Activated naive CD4-positive, alpha-beta T cell treated with anti-CD3 and anti-CD28 coated beads, Interleukin-2, amount 10 ng/mL, durations not matched to agents 7 days and 5 days (primary cell): ENCODE measurements at regions not wholly inside any gene's neighbourhood (a gene's known extent, or its start where the extent isn't known, plus 50 kb on each side); places are given as distances from the start of the nearest gene placed in this dataset.

ENCODE experiments used
- CTCF ChIA-PET: fragments of 350-600 bp; sonication (Branson Sonifier 250); formaldehyde crosslinking; loops from one replicate; lab custom pipeline; 2021; ENCODE audit warnings: antibody characterized with exemption; lab: Charles Lee
- DNase-seq: peaks from one replicate; pipeline ENCODE4 v3.0.0-alpha.2; 2020
- H3K27ac Mint-ChIP-seq: one replicate; pipeline ENCODE4 v1.8.0; 2021; ENCODE audit warnings: mild to moderate bottlenecking, moderate library complexity, mixed read lengths
- H3K27me3 Mint-ChIP-seq: one replicate; pipeline ENCODE4 v1.8.0; 2021; ENCODE audit warnings: mild to moderate bottlenecking, mixed read lengths
- H3K36me3 Mint-ChIP-seq: one replicate; pipeline ENCODE4 v1.8.0; 2021; ENCODE audit warnings: mixed read lengths
- H3K4me1 Mint-ChIP-seq: one replicate; pipeline ENCODE4 v1.8.0; 2021; ENCODE audit warnings: mixed read lengths
- H3K4me3 Mint-ChIP-seq: one replicate; pipeline ENCODE4 v1.8.0; 2021; ENCODE audit warnings: mild to moderate bottlenecking, moderate library complexity, mixed read lengths
- H3K9me3 Mint-ChIP-seq: one replicate; pipeline ENCODE4 v1.8.0; 2021; ENCODE audit warnings: mixed read lengths

DNA sequence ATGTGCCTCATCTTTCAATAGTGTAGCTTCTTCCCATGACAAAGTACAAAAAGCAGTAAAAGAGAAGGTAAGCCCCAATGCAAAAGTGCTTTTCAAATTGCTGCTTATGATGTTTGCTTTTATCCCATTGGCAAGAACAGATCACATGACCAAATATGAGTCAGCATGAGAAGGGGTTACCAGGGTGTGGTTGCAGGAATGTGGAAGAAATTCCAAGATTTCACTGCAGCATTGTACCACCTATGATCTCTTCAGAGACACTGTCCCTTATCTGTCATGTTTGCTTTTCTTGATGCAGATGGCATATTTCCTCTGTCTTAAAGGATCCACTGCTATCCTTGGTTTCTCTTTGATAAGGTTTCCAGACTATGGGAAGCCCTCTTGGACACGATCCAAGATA is 1006.9 kb upstream of the PRMT6 start:
- DNase-seq = no peak

DNA sequence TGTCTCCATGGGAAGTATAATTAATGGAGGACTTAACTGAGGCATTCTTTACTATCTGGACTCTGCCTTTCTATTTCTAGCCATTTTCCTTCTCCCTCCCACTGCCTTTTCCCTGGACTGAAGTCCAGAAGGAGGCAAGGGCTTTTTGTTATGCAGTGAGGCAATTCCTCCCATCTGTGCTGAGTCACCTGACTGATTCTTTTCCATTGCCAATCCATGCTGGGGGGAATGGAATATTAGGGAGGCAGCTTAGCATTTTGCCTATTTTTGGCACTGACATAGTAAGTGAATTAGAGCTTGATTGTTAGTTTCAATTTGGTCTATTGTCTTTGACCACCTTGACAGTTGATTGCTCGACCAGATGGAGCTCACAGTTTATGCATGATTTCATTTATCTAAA is 1000.6 kb upstream of the PRMT6 start:
- Mint-ChIP-seq H3K4me3 (no peak overlapping the region), H3K9me3 (peaks cover 8% of the 10 kb centered on the region), H3K36me3 (no peaks in the 10 kb centered on the region), H3K27me3 (no peaks in the 10 kb centered on the region), H3K27ac (no peak overlapping the region), H3K4me1 (no peaks in the 10 kb centered on the region)
- no peak for DNase-seq
- CTCF ChIA-PET = no interaction called here

More for the DNA sequence above, 1006.9 kb upstream of the PRMT6 start:
- Mint-ChIP-seq H3K27me3 (no peaks in the 10 kb centered on the region), H3K36me3 (no peaks in the 10 kb centered on the region), H3K9me3 (peaks cover 13% of the 10 kb centered on the region), H3K4me3 (no peak overlapping the region), H3K27ac (no peak overlapping the region), H3K4me1 (no peaks in the 10 kb centered on the region)
- CTCF ChIA-PET = no interaction called here

DNA sequence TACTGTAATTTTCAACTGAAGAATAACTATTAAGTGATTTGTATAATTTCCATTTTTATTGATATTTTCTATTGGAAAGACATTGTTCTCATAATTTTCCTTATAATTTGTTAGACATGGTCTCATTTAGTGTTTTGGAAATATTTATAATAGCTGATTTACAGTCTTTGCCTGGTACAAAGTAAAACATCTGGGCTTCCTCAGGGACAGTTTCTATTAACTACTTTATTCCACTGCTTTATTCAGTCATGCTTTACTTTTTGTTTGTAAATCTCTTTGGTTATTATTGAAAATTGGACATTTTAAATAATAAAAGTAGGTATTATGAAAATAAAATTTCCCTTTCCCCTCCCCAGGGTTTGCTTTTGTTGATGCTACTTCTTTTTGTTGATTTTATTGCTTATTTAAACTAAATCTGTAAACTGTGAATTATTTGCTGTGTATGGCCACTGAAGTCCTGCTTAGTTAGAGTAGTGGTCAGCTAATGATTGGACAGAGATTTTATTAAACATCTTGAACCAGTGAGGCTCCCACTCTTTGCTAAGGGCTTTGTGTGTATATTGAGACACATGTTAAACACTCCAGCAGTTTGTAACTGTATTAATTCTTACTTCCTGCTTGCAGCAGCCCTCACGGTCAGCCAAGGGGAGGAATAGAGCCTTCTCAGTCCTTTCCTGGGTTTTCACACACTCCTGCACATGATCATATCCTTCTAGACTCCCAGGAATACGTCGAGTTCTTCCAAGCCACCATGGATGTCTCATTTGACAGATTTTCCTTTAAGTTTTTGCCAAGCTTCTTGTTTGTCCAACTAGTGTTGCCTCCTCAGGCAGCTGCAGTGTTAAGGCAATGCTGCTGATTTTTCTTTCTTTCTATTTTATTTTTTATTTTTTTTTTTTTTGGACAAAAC is 994.6 kb upstream of the PRMT6 start:
- no peaks in the 10 kb centered on the region for H3K36me3 Mint-ChIP-seq
- DNase-seq = no peak
- CTCF ChIA-PET = no interaction called here
- H3K27me3 Mint-ChIP-seq = no peaks in the 10 kb centered on the region
- no peaks in the 10 kb centered on the region for H3K4me1 Mint-ChIP-seq
- H3K9me3 Mint-ChIP-seq = peaks cover 1% of the 10 kb centered on the region
- H3K27ac Mint-ChIP-seq = no peak overlapping the region
- H3K4me3 Mint-ChIP-seq = no peak overlapping the region

DNA sequence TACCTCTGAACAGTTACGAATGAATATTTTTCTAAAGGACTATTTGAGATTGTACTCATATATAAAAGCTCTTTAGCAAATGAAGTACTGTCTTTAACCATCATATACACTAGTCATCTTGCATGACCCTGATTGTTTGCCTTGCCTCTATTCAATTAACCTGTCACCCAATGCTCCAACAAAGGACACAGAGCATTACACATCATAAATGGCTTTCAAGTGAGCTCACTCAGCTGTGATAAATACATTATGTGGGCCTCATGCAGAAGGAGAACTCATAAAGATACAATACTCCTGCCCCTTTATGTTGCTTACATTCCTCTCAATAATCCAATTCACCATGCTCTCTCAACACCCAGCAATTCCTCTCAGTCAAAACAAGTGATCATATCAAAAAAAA is 993.0 kb upstream of the PRMT6 start:
- Mint-ChIP-seq H3K9me3 (peaks cover 1% of the 10 kb centered on the region), H3K36me3 (no peaks in the 10 kb centered on the region), H3K27me3 (no peaks in the 10 kb centered on the region), H3K4me1 (no peaks in the 10 kb centered on the region), H3K4me3 (no peak overlapping the region), H3K27ac (no peak overlapping the region)
- DNase-seq = no peak
- CTCF ChIA-PET = no interaction called here

DNA sequence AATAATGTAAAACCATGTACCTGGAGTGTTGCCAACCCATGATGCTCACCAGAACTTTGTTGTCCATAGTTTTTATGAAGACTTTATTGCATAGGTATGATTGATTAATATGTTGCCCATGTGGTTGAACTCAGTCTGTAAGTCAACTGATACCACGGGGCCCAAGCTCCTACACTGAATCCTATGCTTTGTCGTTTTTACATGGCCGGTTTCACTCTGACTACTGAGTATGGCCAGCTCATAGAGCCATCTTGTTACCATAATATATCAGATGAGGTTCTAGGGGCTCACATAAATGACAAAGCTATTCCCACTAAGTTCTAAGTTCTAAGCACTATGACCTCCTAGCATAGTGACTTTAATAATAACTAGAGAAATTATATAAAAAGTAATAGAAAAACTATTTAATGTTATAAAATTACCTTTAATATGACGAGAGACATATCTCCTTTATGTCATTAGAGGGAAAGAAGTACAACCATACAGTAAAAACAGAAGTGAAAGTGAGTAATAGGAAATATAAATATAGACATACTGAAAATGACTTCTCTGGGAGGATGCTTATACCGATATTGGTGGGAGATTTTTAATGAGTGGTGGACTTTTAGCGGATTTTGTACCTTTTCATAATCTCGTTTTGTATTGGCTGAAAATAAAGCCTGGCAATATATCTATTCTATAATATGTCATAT is 983.4 kb upstream of the PRMT6 start:
- Mint-ChIP-seq H3K4me1 (no peaks in the 10 kb centered on the region), H3K9me3 (peaks cover 2% of the 10 kb centered on the region), H3K4me3 (no peak overlapping the region), H3K27me3 (no peaks in the 10 kb centered on the region), H3K27ac (no peak overlapping the region), H3K36me3 (no peaks in the 10 kb centered on the region)
- CTCF ChIA-PET = no interaction called here
- DNase-seq = no peak

DNA sequence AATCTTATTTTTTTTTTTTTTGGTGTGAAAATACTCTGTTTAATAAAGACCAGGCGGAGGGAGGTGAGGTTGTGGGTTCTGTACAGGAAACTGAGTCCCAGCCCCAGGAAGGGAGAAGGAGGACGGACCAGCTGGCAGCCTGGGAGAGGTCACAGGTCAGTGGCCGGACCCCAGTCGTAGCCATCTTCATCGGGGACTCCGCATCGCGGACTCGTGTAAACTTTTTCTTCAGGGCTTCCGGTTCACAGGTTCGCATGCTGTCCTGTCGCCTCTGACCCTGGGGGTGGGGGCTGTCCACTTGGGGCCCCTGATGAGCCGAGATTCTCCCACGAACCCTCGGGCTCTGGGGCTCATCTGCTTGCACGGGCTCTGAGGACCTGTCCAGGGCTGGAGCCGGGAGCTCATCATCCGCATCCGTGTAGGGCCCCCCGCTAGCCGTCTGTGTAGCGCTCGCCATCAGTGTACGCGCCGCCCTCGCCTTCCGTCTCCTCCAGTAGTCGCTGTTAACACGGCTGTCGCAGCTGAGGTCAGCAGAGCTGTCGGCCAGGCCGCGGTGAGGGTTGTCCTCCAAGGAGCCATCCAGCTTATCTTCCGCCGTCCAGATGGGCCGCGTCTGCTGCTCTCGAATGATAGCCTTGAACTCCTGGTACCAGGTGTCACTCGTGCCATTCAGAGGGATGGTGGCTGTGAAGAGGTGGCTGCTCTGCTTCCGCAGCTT is 975.7 kb upstream of the PRMT6 start:
- DNase-seq = no peak
- no peak overlapping the region for H3K4me3 Mint-ChIP-seq
- CTCF ChIA-PET = no interaction called here
- H3K36me3 Mint-ChIP-seq = no peaks in the 10 kb centered on the region
- peaks cover 6% of the 10 kb centered on the region for H3K9me3 Mint-ChIP-seq
- no peak overlapping the region for H3K27ac Mint-ChIP-seq
- no peaks in the 10 kb centered on the region for H3K4me1 Mint-ChIP-seq
- H3K27me3 Mint-ChIP-seq = no peaks in the 10 kb centered on the region

DNA sequence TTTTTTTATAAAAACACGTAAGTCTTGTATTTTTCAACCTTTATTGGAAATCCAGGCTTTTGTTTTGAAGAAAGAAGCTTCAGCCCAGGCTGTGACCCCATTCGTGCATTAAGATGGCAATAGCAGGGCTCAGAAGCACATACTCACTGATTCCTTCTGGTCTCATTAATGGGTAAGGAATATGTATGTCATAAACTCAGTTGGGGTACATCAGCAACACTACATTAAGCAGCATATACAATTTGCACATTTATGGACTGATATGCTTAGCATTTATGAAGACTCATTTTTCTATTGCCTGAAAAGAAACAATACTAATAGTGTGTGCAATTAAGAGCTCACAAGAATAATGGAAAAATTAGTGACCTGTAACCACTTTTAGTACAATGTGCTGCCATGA is 945.4 kb upstream of the PRMT6 start:
- DNase-seq = no peak
- no peaks in the 10 kb centered on the region for H3K27me3 Mint-ChIP-seq

DNA sequence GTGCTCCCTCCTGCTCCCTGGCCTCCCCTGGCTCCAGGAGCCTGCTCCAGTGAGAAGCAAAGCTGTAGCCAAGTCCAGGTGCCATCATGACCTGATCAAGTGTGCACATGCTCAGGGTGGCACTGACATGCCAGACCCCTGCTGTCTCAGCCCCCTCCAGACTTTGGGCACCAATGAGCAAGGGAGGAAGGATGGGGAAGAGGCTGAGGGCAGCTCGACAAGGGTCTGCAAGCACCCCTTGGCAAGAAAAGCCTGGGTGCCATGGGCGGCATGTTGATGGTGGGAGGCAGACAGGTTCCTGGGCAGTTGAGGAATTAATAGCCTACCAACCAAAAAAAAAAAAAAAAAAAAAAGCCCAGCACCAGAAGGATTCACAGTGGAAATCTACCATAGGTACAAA is 942.6 kb upstream of the PRMT6 start:
- H3K9me3 Mint-ChIP-seq = peaks cover 5% of the 10 kb centered on the region
- CTCF ChIA-PET = no interaction called here
- no peak overlapping the region for H3K27ac Mint-ChIP-seq
- no peak for DNase-seq
- H3K4me3 Mint-ChIP-seq = no peak overlapping the region
- H3K27me3 Mint-ChIP-seq = no peaks in the 10 kb centered on the region
- no peaks in the 10 kb centered on the region for H3K36me3 Mint-ChIP-seq
- no peaks in the 10 kb centered on the region for H3K4me1 Mint-ChIP-seq

More for the DNA sequence above, 945.4 kb upstream of the PRMT6 start:
- Mint-ChIP-seq H3K36me3 (no peaks in the 10 kb centered on the region), H3K4me1 (no peaks in the 10 kb centered on the region), H3K9me3 (peaks cover 10% of the 10 kb centered on the region), H3K4me3 (no peak overlapping the region), H3K27ac (no peak overlapping the region)
- CTCF ChIA-PET = no interaction called here

DNA sequence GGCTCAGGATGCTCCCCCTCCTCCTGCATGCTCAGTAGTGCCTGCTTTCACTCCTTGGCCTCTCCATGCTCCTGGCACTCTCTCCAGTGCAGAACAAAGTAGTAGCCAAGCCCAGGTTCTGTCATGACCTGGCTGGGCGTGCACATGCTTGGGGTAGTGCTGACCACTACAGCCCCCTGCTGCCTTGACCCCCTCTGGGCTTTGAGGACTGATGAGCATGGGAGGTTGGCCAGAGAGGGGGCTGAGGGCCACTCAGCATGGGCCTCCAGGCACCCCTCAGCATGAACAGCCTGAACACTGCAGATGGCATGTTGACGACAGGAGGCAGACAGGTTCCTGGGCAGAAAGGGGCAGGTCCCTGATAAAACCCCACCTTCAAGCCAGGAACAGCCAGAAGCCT is 935.7 kb upstream of the PRMT6 start:
- DNase-seq = no peak
- no peaks in the 10 kb centered on the region for H3K4me1 Mint-ChIP-seq
- CTCF ChIA-PET = no interaction called here
- peaks cover 9% of the 10 kb centered on the region for H3K9me3 Mint-ChIP-seq
- H3K27ac Mint-ChIP-seq = no peak overlapping the region
- H3K27me3 Mint-ChIP-seq = no peaks in the 10 kb centered on the region
- H3K36me3 Mint-ChIP-seq = no peaks in the 10 kb centered on the region
- no peak overlapping the region for H3K4me3 Mint-ChIP-seq

DNA sequence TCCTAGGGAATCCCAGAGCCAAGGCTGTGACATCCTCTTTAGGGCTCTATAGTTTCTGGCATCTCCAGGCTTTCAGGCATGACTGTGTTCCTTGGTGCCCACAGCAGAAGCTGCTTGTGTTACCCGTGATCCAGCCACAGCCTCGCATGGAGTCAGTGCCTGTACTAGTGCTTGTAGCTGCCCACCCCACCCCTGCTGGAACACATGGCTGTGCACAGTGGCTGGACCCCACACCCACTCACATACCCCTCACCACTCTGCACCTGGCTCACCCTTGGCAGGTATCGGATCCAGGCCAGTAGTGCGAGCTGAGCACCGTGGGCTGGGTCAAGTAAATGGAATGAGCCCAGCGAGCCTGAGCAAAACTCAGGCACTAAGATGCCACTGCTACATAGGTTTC is 934.7 kb upstream of the PRMT6 start:
- H3K4me3 Mint-ChIP-seq = no peak overlapping the region
- peaks cover 12% of the 10 kb centered on the region for H3K9me3 Mint-ChIP-seq
- no peaks in the 10 kb centered on the region for H3K36me3 Mint-ChIP-seq
- H3K27me3 Mint-ChIP-seq = no peaks in the 10 kb centered on the region
- H3K27ac Mint-ChIP-seq = no peak overlapping the region
- DNase-seq = no peak
- no peaks in the 10 kb centered on the region for H3K4me1 Mint-ChIP-seq
- CTCF ChIA-PET = no interaction called here

DNA sequence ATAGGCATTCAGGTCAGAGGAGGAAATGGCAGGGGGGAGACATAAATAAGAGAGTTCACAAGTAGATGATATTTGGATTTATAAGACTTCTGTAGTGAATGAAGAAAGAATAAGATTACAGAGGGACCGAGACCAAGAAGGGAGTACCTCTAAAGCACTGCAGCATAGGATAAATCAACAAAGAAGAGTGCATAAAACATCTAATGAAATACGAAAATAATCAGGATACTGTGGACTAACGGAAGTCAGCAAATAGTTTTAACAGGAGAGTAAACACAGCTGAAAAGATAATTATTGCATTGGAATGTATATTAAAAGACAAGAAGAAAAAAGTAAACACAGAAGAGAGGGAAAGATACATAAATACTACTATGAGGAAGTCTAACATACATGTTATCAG is 921.9 kb upstream of the PRMT6 start:
- no peaks in the 10 kb centered on the region for H3K9me3 Mint-ChIP-seq
- DNase-seq = no peak
- no peaks in the 10 kb centered on the region for H3K4me1 Mint-ChIP-seq
- H3K4me3 Mint-ChIP-seq = no peak overlapping the region
- no peaks in the 10 kb centered on the region for H3K27me3 Mint-ChIP-seq
- CTCF ChIA-PET = no interaction called here
- H3K27ac Mint-ChIP-seq = no peak overlapping the region
- no peaks in the 10 kb centered on the region for H3K36me3 Mint-ChIP-seq

DNA sequence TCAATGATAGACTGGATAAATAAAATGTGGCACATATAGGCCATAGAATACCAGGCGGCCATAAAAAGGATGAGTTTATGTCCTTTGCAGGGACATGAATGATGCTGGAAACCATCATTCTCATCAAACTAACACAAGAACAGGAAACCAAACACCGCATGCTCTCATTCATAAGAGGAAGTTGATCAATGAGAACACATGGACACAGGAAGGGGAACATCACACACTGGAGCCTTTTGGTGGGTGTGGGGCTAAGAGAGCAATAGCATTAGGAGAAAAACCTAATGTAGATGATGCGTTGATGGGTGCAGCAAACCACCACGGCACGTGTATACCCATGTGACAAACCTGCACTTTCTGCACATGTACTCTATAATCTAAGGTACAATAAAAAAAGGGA is 883.4 kb upstream of the PRMT6 start:
- no peak overlapping the region for H3K4me3 Mint-ChIP-seq
- no peaks in the 10 kb centered on the region for H3K36me3 Mint-ChIP-seq
- H3K4me1 Mint-ChIP-seq = no peaks in the 10 kb centered on the region
- H3K27ac Mint-ChIP-seq = no peak overlapping the region
- CTCF ChIA-PET = no interaction called here
- no peak for DNase-seq
- H3K9me3 Mint-ChIP-seq = peaks cover 10% of the 10 kb centered on the region
- H3K27me3 Mint-ChIP-seq = no peaks in the 10 kb centered on the region

DNA sequence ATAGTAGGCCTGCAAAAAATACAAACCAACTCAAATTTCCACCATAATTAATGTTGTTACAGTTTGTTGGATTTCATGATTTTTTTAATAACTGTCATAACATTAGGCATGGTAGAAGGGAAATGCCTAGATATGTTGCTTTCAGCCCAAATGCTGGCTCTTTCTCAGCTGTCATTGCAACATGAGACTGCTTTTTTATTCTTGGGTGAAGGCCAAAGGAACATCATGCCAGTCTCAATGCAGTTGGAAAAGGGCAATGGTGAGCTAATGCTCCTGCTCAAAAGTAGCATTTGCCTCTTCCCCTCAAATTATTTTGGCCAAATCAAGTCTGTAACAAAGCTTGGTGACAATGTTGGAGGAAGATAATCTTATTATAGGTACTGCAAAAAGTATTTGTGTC is 877.7 kb upstream of the PRMT6 start:
- H3K4me3 Mint-ChIP-seq = no peak overlapping the region
- no peak overlapping the region for H3K27ac Mint-ChIP-seq
- no peaks in the 10 kb centered on the region for H3K36me3 Mint-ChIP-seq
- H3K4me1 Mint-ChIP-seq = no peaks in the 10 kb centered on the region
- H3K9me3 Mint-ChIP-seq = peaks cover 11% of the 10 kb centered on the region
- no peak for DNase-seq
- CTCF ChIA-PET = no interaction called here
- H3K27me3 Mint-ChIP-seq = no peaks in the 10 kb centered on the region

DNA sequence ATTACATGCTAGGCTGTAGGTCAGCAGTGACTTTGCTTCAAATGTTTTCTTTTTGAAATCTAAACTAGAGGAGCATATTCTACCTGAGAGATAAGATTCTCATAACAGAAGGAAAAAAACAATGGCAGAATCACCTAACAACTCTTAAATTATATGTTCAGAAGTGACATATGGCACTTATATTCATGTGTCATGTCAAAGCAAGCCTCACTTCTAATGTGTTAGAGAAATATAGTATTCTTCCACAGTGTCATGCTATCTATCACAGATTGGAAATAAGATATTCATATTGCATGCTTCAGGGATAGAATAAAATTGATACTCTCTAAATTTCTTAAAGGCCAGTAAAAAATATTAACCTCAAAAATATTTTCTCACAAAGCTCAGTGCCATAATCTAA is 874.6 kb upstream of the PRMT6 start:
- Mint-ChIP-seq H3K4me1 (no peaks in the 10 kb centered on the region), H3K27ac (no peak overlapping the region), H3K4me3 (no peak overlapping the region), H3K27me3 (no peaks in the 10 kb centered on the region), H3K9me3 (peaks cover 16% of the 10 kb centered on the region), H3K36me3 (no peaks in the 10 kb centered on the region)
- DNase-seq = no peak
- CTCF ChIA-PET = interaction anchor here (0.6 kb wide), 1 partner anchor 8 kb away, joined by 3 read pairs; no protein-coding TSS in a partner anchor
